Stimulated activated CD8-positive, alpha-beta memory T cell treated with anti-CD3 and anti-CD28 coated beads, Interleukin-4, amount 100 ng/mL, for 48 hours (primary cell): ENCODE measurements at regions not wholly inside any gene's neighbourhood (a gene's known extent, or its start where the extent isn't known, plus 50 kb on each side); places are given as distances from the start of the nearest gene placed in this dataset.
A peak's percentile ranks its signal among the peaks of the same experiment; 100 is the strongest.

Experiments used
- DNase-seq: peaks from one replicate; pipeline ENCODE4 v3.0.0-alpha.2; 2020

- DNase-seq: no peak
Measured at GRCh38 chr4:3384771-3385710, 56.7 kb upstream of the HGFAC start.

- no peak for DNase-seq
Measured at GRCh38 chr4:3385711-3386420, 55.9 kb upstream of the HGFAC start.

GRCh38 chr4:3386526-3386925 lies 55.2 kb upstream of the HGFAC start:
- no peak for DNase-seq

- DNase-seq: no peak
Measured at GRCh38 chr4:3387154-3387942, 54.4 kb upstream of the HGFAC start.

- no peak for DNase-seq
Measured at GRCh38 chr4:3387943-3388361, 53.8 kb upstream of the HGFAC start.

- no peak for DNase-seq
Measured at GRCh38 chr4:3388471-3389232, 53.1 kb upstream of the HGFAC start.

- peak; percentile 14 for DNase-seq
Measured at GRCh38 chr4:3389233-3390215, 52.2 kb upstream of the HGFAC start.

- DNase-seq: peak; percentile 10
Measured at GRCh38 chr4:3390288-3390811, 51.4 kb upstream of the HGFAC start.

- no peak for DNase-seq
Measured at GRCh38 chr4:3391422-3391821, 50.3 kb upstream of the HGFAC start.
